Hepatocyte (in vitro differentiated cells): ENCODE measurements at regions not wholly inside any gene's neighbourhood (a gene's known extent, or its start where the extent isn't known, plus 50 kb on each side); places are given as distances from the start of the nearest gene placed in this dataset.

Source experiments
- DNase-seq: peaks from one replicate; pipeline ENCODE4 v3.0.0-alpha.2; 2016; ENCODE audit warnings: low spot score
- H2AFZ ChIP-seq: fragments of 200-600 bp; sonication (generic); 2 replicates; pipeline ENCODE4 v1.6.0; 2016; ENCODE audit warnings: antibody characterized with exemption, mild to moderate bottlenecking
- H3K27ac ChIP-seq: fragments of 200-600 bp; sonication (generic); 2 replicates; pipeline ENCODE4 v1.5.1; 2016; ENCODE audit warnings: mild to moderate bottlenecking
- H3K27me3 ChIP-seq: fragments of 200-600 bp; sonication (generic); 2 replicates; pipeline ENCODE4 v1.6.1; 2016
- H3K36me3 ChIP-seq: fragments of 200-600 bp; sonication (generic); replicated peaks from 2 replicates; pipeline ENCODE4 v1.5.1; 2016; ENCODE audit warnings: low read depth; ENCODE audit not compliant: insufficient read depth
- H3K4me1 ChIP-seq: fragments of 200-600 bp; sonication (generic); 2 replicates; pipeline ENCODE4 v1.5.1; 2016; ENCODE audit warnings: mild to moderate bottlenecking, moderate library complexity; ENCODE audit not compliant: insufficient read depth
- H3K4me2 ChIP-seq: fragments of 200-600 bp; sonication (generic); 2 replicates; pipeline ENCODE4 v1.6.0; 2016
- H3K4me3 ChIP-seq: fragments of 200-600 bp; sonication (generic); 2 replicates; pipeline ENCODE4 v1.5.1; 2016; ENCODE audit warnings: mild to moderate bottlenecking
- H3K79me2 ChIP-seq: fragments of 200-600 bp; sonication (generic); 2 replicates; pipeline ENCODE4 v1.6.0; 2017; ENCODE audit warnings: mild to moderate bottlenecking
- H3K9me2 ChIP-seq: fragments of 200-600 bp; sonication (generic); replicated peaks from 2 replicates; pipeline ENCODE4 v1.6.0; 2017; ENCODE audit warnings: mild to moderate bottlenecking; ENCODE audit not compliant: insufficient read depth
- H3K9me3 ChIP-seq: fragments of 200-600 bp; sonication (generic); 2 replicates; pipeline ENCODE4 v1.5.1; 2016; ENCODE audit warnings: low read depth, mild to moderate bottlenecking
- H4K20me1 ChIP-seq: fragments of 200-600 bp; sonication (generic); 2 replicates; pipeline ENCODE4 v1.6.0; 2016; ENCODE audit warnings: mild to moderate bottlenecking; ENCODE audit not compliant: insufficient read depth, poor library complexity, severe bottlenecking
- EZH2 ChIP-seq: fragments of 200-600 bp; sonication (generic); IDR thresholded peaks from 2 replicates; pipeline ENCODE4 v1.6.1; 2016; ENCODE audit warnings: antibody characterized with exemption, mild to moderate bottlenecking, borderline replicate concordance
- EZH2phosphoT487 ChIP-seq: fragments of 200-600 bp; sonication (generic); IDR thresholded peaks from one replicate; pipeline ENCODE4 v1.6.1; 2018; ENCODE audit warnings: antibody characterized with exemption, mild to moderate bottlenecking, low read depth, moderate library complexity; ENCODE audit not compliant: unreplicated experiment, severe bottlenecking
- WGBS: methylation state at CpG from one replicate; pipeline ENCODE4 v1.1.6; 2016; ENCODE audit warnings: low lambda C conversion rate; ENCODE audit errors: missing lambda C conversion rate; 5-methylcytosine and 5-hydroxymethylcytosine counted together
- TF ChIP-seq, protein P1 (sequence below): fragments of 200-600 bp; sonication (generic); IDR thresholded peaks from 2 replicates; pipeline ENCODE4 v1.5.1; 2016; ENCODE audit warnings: antibody characterized with exemption, mild to moderate bottlenecking; ENCODE audit not compliant: poor library complexity

DNA sequence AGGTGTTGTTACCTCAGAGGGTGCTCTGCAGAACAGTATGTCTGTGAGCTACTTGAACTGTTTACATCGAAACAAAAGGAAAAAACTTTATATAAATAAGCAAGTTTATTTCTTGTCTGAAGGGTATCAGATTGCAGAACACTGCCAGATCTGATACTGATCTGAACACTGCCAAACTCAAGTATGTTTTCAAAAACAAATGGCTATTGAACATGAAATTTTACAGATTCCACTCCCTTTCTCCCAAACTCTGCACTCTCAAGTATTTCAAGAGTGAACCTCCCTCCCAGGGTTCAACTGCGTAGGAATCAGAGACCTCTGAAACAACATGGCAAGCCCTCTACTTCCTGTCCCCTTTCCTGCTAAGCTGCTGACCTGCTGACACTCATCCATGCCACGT is 216.6 kb downstream of the ZNF33B start:
- no peak overlapping the region for H3K27ac ChIP-seq
- DNase-seq, result no peak
- H4K20me1 ChIP-seq, result no peaks in the 10 kb centered on the region
- no peaks in the 10 kb centered on the region for H3K36me3 ChIP-seq
- H3K79me2 ChIP-seq, result no peaks in the 10 kb centered on the region
- WGBS, result 38% methylated on average over 3 of the region's 3 CpGs
- no peaks in the 10 kb centered on the region for H3K9me3 ChIP-seq
- no peaks in the 10 kb centered on the region for H3K9me2 ChIP-seq
- no peaks in the 10 kb centered on the region for H3K27me3 ChIP-seq
- H3K4me3 ChIP-seq, result no peak overlapping the region
- no peak overlapping the region for H2AFZ ChIP-seq
- no peak overlapping the region for H3K4me2 ChIP-seq
- no peaks in the 10 kb centered on the region for H3K4me1 ChIP-seq
- no peak for TF ChIP-seq EZH2
- TF ChIP-seq EZH2phosphoT487, result no peak
- TF ChIP-seq, protein P1, sequence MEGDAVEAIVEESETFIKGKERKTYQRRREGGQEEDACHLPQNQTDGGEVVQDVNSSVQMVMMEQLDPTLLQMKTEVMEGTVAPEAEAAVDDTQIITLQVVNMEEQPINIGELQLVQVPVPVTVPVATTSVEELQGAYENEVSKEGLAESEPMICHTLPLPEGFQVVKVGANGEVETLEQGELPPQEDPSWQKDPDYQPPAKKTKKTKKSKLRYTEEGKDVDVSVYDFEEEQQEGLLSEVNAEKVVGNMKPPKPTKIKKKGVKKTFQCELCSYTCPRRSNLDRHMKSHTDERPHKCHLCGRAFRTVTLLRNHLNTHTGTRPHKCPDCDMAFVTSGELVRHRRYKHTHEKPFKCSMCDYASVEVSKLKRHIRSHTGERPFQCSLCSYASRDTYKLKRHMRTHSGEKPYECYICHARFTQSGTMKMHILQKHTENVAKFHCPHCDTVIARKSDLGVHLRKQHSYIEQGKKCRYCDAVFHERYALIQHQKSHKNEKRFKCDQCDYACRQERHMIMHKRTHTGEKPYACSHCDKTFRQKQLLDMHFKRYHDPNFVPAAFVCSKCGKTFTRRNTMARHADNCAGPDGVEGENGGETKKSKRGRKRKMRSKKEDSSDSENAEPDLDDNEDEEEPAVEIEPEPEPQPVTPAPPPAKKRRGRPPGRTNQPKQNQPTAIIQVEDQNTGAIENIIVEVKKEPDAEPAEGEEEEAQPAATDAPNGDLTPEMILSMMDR, result no peak

DNA sequence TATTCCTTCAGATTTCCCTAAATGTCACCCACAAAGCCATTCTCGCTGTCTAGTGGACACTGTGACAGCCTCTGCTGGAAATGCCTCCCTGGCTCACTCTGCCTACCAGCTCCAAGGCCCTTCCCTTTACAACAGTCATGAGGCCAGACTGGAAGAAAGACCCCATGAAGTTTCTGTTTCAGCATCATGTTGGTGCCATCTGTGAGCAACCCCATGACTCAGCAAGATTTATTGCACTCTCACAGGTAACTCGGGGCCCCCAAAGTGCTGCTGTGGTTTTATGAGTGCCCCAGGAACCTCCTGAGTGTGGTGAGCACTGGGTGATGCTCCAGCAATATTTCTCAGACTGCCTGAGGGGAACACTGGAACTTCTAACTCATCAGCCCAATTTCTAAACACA is 218.6 kb downstream of the ZNF33B start:
- no peaks in the 10 kb centered on the region for H3K36me3 ChIP-seq
- 32% methylated on average over 2 of the region's 2 CpGs for WGBS
- H3K4me3 ChIP-seq, result no peak overlapping the region
- no peaks in the 10 kb centered on the region for H3K4me1 ChIP-seq
- H3K27ac ChIP-seq, result no peak overlapping the region
- no peaks in the 10 kb centered on the region for H3K27me3 ChIP-seq
- no peaks in the 10 kb centered on the region for H4K20me1 ChIP-seq
- H3K4me2 ChIP-seq, result no peak overlapping the region
- H2AFZ ChIP-seq, result no peak overlapping the region
- no peaks in the 10 kb centered on the region for H3K9me3 ChIP-seq
- H3K79me2 ChIP-seq, result no peaks in the 10 kb centered on the region
- DNase-seq, result no peak
- no peaks in the 10 kb centered on the region for H3K9me2 ChIP-seq
- TF ChIP-seq EZH2phosphoT487 (no peak), EZH2 (no peak)
- TF ChIP-seq, protein P1, result no peak

DNA sequence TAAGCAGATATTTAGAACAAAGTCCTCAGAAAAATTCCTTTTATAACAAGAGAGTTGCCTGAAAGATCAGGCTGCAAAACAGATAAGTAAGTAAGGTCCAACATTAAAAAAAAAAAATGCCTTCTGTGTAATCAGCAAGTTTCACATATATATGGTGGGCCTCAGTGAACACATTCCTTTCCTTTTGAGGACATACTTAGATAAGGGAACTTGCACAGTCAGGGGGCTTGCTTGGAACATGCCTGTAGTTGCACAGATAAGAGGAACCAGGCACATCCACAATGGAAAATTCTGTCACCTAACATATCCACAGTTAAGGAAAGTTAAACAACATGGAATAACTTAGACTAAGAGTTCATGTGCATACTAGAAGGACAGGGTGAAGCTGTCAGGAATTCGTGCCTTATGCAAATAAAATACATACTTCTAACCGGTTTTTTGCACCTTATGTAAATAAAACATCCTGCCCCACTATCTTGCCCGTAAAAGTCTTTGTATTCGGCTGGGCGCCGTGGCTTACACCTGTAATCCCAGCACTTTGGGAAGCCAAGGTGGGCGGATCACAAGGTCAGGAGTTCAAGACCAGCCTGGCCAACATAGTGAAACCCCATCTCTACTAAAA is 257.3 kb downstream of the ZNF33B start:
- Histone ChIP-seq H3K36me3 (no peaks in the 10 kb centered on the region), H3K4me1 (no peaks in the 10 kb centered on the region), H3K79me2 (no peaks in the 10 kb centered on the region), H2AFZ (no peak overlapping the region), H3K9me3 (no peaks in the 10 kb centered on the region), H3K4me2 (no peak overlapping the region), H4K20me1 (no peaks in the 10 kb centered on the region), H3K4me3 (no peak overlapping the region), H3K27me3 (no peaks in the 10 kb centered on the region), H3K9me2 (no peaks in the 10 kb centered on the region), H3K27ac (no peak overlapping the region)
- TF ChIP-seq EZH2phosphoT487 (no peak), EZH2 (no peak)
- TF ChIP-seq, protein P1, result no peak
- no peak for DNase-seq
- WGBS, result 79% methylated on average over 7 of the region's 7 CpGs
